Kidney capillary endothelial cell (primary cell): ENCODE measurements at regions not wholly inside any gene's neighbourhood (a gene's known extent, or its start where the extent isn't known, plus 50 kb on each side); places are given as distances from the start of the nearest gene placed in this dataset.

ENCODE experiments used
- DNase-seq: peaks from one replicate; pipeline ENCODE4 v3.0.0-alpha.2; 2018; ENCODE audit warnings: low spot score

GRCh38 chr6:147867433-147868226, 359.1 kb downstream of the SAMD5 start:
- DNase-seq, result no peak

DNA sequence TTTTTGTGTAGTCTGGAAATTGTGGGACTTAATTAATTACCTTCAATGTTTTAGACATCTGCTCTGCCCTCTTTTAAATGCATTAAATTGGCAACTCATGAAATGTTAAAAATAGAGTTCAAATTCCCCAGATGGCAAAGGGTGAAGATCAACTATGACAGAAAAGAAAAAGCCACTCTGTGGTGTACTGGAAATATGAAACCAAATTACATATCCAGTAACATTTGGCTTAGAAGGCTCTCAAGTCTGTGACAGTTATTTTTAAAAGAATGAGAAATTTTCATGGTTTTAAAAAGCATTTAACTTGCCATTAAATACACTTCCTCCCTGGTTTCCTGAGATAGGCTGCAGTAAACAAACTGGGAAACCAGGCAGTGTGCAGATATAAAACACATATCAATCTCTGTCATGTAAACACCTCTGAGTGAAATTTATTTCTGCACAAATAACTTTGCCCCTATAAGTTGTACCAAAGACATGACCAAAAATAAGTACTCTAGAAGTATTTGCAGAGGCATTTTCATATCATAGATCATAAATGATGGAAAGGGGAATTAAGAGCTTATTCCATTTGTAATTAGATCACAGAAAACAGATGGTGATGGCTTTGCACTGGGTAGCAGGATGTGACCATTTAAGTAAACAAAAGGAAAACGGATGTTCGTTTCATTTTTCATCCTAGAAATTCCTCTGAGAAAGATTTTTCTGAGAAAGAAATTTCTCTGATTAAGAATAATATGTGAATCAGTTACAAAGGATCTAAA, 360.1 kb downstream of the SAMD5 start:
- DNase-seq, result peak; percentile 52

DNA sequence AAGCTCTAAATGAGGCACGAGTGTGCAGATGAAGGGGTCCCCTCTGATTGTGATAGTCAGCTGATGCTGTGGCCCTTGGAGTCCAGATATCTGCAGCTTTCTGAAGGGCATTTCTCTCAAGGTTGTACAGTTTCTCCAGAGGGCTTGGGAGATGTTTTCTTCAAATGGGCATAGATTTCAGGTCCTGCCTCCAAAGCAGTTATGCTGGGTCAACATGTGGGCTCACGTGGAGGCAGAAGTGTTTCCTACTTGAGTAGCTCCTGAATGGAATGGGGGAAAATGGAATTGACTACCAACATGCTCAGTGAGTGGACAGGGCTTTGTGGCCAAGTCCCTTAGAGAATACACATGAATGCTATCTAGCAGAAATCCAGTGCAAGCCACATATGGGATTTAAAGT, 360.7 kb downstream of the SAMD5 start:
- no peak for DNase-seq

DNA sequence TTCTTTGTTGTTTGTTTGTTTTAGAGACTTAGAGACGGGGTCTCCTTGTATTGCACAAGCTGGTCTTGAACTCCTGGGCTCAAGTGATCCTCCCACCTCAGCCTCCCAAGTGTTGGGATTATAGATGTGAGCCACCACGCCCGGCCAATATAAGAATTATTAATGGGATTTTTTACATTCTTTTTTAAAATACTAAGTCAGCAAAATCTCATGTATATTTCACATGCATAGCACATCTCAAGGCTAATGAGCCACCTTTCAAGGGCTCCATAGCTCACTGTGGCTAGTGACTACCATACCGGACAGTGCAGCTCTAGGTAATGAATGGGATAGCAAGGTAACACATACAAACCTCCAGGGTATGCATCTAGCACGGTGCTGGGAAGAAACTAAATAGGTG, 361.4 kb downstream of the SAMD5 start:
- no peak for DNase-seq

DNA sequence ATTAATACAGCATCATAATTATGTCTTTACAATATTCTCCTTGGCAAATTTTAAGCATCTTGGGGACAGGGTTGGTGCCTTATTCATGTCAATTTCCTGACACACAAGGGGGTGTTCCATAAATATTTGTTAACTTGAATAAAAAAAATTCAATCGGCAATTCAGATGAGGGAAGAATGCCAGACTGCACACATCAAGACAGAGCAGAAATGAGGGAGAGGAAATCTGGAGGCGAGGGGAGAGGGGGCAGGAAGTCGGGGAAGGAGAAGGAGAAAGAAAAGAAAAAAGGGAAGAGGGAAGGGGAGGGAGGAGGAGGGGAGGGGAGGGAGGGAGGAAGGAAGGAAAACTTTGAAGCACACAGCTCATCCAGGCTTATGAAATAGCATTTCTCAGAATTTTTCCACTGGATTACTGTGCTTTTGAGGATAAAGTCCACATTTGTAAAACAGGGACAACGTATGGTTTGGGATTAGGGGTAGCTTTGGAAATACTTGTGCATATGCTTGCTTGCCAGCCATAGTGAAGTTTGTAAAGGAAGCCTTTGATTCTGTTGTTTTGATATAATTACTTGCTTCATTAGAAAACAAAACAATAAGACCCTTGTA, 362.1 kb downstream of the SAMD5 start:
- DNase-seq, result no peak

- DNase-seq, result no peak
These were observed 363.5 kb downstream of the SAMD5 start for GRCh38 chr6:147872002-147872401.

DNA sequence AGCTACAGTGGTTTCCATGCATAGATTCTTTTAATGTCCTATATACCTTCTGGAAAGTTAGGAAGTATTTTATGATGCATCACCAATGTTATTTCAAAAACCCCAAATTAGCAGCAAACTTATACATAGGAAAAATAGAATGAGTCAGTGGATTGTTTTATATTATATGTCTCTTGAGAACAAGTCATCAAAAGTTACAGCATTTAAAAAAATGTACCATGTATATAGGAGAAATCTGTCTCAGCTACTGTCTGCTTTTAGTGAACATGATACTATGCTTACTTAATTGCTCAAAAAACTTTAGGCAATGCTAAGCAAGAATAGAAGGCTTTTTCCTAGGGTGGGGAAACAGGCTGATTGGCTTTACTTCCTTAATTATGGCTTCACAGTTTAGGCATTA, 365.3 kb downstream of the SAMD5 start:
- no peak for DNase-seq

- no peak for DNase-seq
These were observed 365.8 kb downstream of the SAMD5 start for GRCh38 chr6:147874322-147874721.

DNA sequence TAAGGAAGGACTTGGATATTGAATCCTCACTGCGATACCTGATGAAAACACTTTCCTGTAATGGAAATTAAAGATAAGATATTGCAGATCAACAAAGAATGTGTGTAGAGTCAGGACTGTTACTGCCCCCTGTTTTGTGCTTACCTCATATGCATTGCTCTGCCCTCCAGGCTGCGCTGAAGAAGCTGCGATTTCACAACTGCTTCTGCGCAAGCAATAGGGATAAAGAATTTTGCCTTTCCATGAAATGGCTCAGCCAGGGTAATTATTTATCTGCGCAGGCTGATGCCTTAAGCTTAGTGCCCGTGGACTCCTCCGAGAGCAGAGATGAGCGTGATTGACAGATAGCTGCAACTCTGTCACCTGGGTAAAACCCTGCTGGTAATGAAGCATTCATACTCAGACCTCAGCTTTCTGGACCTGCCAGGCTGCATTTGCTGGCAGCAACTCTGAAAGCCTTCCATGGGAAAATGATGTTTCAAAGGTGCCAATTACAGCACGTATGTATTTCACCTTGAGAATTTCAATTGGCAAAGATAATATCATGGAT, 370.6 kb downstream of the SAMD5 start:
- no peak for DNase-seq

DNA sequence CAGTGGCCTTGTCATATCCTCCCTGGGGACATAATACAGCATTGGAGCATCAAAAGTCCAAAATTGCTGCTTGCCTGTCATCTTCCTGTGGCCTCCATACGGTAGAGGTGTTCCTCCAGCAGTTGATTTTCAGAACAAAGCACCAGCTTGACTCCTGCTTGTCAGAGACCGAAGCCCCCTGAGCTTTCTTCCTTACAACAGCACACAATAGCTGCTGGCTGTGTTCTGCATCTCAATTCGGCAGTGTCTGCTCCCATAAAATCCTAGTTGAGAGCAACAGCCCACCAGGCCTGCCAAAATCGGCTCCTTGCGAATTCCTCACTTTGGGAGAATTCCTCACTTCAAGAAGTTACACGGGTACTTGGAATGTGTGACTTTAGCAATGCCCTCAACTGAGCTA, 372.9 kb downstream of the SAMD5 start:
- DNase-seq, result no peak

DNA sequence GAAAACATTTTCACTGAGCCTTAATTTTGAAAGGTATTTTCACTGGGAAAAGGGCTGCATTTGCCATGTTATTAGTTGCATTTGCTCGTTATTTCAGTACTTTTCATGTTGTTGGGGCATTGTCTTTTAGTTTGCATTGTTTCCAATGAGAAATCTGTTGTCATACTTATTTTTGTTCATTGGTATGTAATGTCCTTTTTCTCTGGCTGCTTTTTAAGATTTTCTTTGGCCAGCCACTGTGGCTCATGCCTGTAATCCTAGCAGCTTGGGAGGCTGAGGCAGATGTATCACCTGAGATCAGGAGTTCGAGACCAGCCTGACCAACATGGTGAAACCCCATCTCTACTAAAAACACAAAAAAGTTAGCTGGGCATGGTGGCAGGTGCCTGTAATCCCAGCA, 379.9 kb downstream of the SAMD5 start:
- no peak for DNase-seq

- DNase-seq, result no peak
These were observed 383.2 kb downstream of the SAMD5 start for GRCh38 chr6:147891671-147892070.

DNA sequence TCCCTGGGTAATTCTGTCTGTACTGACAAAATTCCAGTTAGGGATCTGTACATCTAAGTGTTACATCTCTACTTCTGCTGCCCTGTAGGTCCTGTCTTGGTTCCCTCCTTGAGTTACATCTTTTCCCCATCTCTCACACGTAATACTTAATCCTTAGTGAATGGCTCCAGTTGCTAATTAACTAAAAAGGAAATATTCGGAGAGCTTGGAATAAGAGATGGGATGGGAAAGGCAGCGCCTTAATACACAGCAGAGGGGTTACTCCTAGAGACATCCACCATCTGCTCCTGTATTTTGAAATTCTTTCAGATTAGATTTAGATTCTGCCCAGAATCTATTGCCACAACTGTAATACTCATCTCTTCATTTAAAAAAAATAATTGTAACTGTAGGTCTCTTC, 384.0 kb downstream of the SAMD5 start:
- no peak for DNase-seq

DNA sequence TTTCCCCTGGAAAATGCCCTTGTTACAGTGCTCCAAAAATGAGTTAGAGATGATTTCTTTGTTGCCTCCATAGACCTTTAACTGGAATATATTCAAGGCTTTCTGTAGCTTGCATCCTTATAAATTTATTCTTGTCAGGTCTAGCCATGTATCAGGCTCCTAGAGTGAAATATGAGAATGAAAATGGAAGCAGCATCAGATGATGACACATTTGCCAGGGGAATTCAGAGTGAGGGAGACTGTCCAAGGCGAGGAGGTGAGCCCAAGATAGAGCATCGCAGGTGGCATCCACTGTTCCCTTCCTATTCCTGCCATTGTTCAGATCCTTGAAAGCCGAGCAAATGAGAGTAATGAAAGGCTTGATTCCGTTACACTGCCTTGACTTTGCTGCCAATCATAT, 386.8 kb downstream of the SAMD5 start:
- no peak for DNase-seq

GRCh38 chr6:147900247-147900830, 391.8 kb downstream of the SAMD5 start:
- no peak for DNase-seq

- no peak for DNase-seq
These were observed 394.8 kb downstream of the SAMD5 start for GRCh38 chr6:147903321-147903720.

- DNase-seq, result no peak
These were observed 395.4 kb downstream of the SAMD5 start for GRCh38 chr6:147903931-147904330.

DNA sequence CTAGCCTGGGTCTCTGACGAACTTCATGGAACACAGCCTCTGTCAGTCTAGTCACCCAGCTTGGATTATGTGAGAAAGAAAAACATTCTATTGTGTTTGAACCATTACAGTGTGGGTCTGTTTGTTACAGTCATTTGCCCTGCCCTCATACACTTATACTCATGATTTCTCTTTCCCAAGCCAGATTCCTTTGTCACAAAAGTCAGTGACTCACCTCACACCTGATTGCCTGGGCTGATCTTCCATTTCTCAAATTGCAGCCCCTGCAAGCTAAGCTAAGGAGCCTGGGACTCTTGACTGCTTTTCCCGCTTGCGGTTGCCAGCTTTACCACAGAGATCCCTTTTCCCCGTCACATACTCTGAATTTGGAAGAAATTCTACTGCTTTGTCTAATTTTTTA, 395.9 kb downstream of the SAMD5 start:
- DNase-seq, result no peak

DNA sequence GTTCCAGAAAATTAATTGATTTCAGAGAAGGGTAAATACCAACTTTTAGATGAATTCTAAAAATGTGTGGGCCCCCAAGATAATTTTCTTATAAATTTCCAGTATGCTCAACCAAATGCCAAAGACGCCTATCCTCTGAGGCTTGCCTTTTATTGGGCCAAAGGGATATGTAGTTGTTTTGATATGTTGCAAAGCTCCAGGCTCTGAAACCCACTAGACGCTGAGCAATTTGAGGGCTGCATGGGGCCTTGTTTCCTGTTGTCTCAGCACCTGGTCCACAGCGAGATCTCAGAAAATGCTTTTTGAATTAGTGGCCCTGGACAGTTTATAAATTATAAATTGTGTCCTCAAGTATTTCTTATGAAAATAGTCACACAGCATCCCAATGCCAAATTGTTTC, 397.2 kb downstream of the SAMD5 start:
- no peak for DNase-seq

DNA sequence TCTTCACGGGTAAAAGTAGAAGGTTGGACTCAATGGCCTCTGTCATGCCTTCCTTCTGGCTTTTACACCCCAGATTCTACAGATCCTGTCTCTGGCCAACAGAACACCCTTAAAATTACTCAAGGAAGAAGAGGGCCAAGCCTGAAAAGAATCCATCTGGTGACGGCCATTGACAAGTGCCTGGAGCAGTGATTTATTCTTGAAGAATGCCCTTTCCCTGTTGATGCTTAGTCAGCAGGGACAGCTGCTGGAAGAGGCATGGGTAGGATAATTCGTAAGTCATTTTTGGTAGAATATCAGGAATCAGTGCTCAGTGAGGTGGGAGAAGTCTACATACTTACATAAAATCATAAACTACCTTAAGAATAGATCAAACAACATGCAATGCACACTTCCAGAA, 397.9 kb downstream of the SAMD5 start:
- no peak for DNase-seq

DNA sequence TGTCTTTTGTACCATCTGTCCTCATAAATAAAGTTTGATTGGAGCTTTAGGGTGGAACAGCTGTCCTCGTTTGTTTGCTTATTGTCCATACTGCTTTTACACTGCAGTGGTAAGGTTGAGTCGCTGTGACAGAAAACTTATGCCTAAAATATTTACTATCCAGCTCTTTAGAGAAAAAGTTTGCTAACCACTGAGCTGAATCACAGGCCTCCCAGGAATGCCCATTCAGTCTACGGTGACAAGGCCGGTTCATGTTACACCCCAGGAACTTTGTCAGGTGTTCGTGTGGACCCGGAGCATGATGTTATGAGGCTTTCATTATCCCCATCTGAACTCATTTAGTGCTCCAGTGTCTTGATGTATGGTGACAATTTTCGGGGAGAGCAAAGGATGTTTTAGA, 401.1 kb downstream of the SAMD5 start:
- DNase-seq, result no peak

- DNase-seq, result no peak
These were observed 401.8 kb downstream of the SAMD5 start for GRCh38 chr6:147910281-147910680.

- no peak for DNase-seq
These were observed 402.6 kb downstream of the SAMD5 start for GRCh38 chr6:147911057-147911456.
